ENCODE measurements at regions not wholly inside any gene's neighbourhood (a gene's known extent, or its start where the extent isn't known, plus 50 kb on each side); places are given as distances from the start of the nearest gene placed in this dataset.
A peak's percentile ranks its signal among the peaks of the same experiment; 100 is the strongest.

DNA sequence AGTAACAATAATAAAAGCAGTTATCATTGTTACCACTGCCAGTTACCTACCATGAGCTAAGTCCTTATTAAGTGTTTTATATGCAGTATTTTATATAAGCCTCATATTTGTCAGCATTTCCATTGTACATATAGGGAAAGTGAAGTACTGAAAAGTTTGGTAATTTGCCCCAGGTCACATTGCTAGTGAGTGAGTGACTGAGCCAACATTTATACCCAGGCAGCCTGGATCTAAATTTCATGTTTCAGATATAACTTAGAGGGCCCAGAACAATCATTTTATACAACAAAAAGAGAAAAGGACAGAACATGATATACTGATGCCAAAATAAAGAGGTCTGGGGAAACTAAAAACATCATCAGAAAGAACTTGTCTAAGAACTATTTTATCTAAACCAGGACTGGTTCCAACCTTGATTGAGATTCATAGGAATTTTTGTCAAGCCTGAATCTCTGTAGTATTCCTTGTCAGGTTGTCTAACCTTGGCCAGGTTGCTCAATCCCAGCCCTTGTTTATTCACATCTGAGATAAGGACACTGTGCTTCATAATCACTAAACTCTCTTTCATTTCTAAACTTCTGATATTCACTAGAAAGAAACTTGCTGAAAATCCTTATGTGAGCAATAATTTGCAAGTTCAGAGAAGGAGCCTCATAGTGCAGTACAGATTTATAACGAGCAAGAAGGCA is 308.2 kb downstream of the IPMK start:
- ChIA-PET CTCF (ENCODE audit: low intra/inter-chr PET ratio, low total read pairs) (no interaction called here), POLR2A (no interaction called here)
- H3K79me2 ChIP-seq (ENCODE audit: insufficient read depth, low read length), result no peaks in the 10 kb centered on the region
- intact Hi-C loops (cut with micrococcal nuclease; ENCODE audit: unreplicated experiment), result no loop called here
- no peaks in the 10 kb centered on the region for H3K36me3 ChIP-seq (replicated peaks in 1 of 2; ENCODE audit: control insufficient read depth in 1 of 2, insufficient read depth in 2 of 2, low read length in 2 of 2)
- FAIRE-seq (no peak), DNase-seq (ENCODE audit: low spot score) (no peak), ATAC-seq (no peak)
- H3K4me2 ChIP-seq (ENCODE audit: low read depth, low read length), result no peak overlapping the region
- H3K4me3 ChIP-seq (replicated peaks in 1 of 3; ENCODE audit: insufficient read depth in 1 of 3, low read depth in 2 of 3, low read length in 3 of 3), result no peak overlapping the region
- 0% methylated on average over 1 of the region's 1 CpG for WGBS (ENCODE audit: low lambda C conversion rate)
- no peaks in the 10 kb centered on the region for H4K20me1 ChIP-seq (ENCODE audit: insufficient read depth, low read length)
- H3K9ac ChIP-seq (ENCODE audit: insufficient read depth, low read depth, low read length), result no peak overlapping the region
- no peaks in the 10 kb centered on the region for H3K4me1 ChIP-seq (ENCODE audit: insufficient read depth, low read length)
- no peaks in the 10 kb centered on the region for H3K9me3 ChIP-seq (ENCODE audit: low read length)
- TF ChIP-seq, protein P1, sequence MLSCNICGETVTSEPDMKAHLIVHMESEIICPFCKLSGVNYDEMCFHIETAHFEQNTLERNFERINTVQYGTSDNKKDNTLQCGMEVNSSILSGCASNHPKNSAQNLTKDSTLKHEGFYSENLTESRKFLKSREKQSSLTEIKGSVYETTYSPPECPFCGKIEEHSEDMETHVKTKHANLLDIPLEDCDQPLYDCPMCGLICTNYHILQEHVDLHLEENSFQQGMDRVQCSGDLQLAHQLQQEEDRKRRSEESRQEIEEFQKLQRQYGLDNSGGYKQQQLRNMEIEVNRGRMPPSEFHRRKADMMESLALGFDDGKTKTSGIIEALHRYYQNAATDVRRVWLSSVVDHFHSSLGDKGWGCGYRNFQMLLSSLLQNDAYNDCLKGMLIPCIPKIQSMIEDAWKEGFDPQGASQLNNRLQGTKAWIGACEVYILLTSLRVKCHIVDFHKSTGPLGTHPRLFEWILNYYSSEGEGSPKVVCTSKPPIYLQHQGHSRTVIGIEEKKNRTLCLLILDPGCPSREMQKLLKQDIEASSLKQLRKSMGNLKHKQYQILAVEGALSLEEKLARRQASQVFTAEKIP (CRISPR knock-in tag; IDR thresholded peaks at IDR 0.05; ENCODE audit: borderline replicate concordance), result no peak
- TF ChIP-seq U2AF1 (optimal IDR thresholded peaks at IDR 0.05; ENCODE audit: low read depth, low read length), result no peak
- TF ChIP-seq, protein P2, sequence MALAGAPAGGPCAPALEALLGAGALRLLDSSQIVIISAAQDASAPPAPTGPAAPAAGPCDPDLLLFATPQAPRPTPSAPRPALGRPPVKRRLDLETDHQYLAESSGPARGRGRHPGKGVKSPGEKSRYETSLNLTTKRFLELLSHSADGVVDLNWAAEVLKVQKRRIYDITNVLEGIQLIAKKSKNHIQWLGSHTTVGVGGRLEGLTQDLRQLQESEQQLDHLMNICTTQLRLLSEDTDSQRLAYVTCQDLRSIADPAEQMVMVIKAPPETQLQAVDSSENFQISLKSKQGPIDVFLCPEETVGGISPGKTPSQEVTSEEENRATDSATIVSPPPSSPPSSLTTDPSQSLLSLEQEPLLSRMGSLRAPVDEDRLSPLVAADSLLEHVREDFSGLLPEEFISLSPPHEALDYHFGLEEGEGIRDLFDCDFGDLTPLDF (CRISPR knock-in tag; IDR thresholded peaks at IDR 0.05), result no peak
- TF ChIP-seq ZSCAN25 (CRISPR knock-in tag; IDR thresholded peaks at IDR 0.05), result no peak
- TF ChIP-seq SSRP1 (CRISPR knock-in tag; IDR thresholded peaks at IDR 0.05), result no peak
- TF ChIP-seq FOXA1 (IDR thresholded peaks at IDR 0.05), result no peak
- 0 out of 2 replicates have a peak, but pooled peaks have one; percentile 6 for TF ChIP-seq FOXA1 (CRISPR knock-in tag; IDR thresholded peaks at IDR 0.05)
- TF ChIP-seq DR1 (CRISPR knock-in tag; IDR thresholded peaks at IDR 0.05), result no peak
- TF ChIP-seq, protein P3, sequence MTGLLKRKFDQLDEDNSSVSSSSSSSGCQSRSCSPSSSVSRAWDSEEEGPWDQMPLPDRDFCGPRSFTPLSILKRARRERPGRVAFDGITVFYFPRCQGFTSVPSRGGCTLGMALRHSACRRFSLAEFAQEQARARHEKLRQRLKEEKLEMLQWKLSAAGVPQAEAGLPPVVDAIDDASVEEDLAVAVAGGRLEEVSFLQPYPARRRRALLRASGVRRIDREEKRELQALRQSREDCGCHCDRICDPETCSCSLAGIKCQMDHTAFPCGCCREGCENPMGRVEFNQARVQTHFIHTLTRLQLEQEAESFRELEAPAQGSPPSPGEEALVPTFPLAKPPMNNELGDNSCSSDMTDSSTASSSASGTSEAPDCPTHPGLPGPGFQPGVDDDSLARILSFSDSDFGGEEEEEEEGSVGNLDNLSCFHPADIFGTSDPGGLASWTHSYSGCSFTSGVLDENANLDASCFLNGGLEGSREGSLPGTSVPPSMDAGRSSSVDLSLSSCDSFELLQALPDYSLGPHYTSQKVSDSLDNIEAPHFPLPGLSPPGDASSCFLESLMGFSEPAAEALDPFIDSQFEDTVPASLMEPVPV (CRISPR knock-in tag; IDR thresholded peaks at IDR 0.05), result no peak
- TF ChIP-seq, protein P4, sequence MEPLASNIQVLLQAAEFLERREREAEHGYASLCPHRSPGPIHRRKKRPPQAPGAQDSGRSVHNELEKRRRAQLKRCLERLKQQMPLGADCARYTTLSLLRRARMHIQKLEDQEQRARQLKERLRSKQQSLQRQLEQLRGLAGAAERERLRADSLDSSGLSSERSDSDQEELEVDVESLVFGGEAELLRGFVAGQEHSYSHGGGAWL (CRISPR knock-in tag; IDR thresholded peaks at IDR 0.05), result no peak
- TF ChIP-seq ZNF605 (CRISPR knock-in tag; IDR thresholded peaks at IDR 0.05), result no peak
- no peak for TF ChIP-seq RXRA (CRISPR knock-in tag; IDR thresholded peaks at IDR 0.05)
- TF ChIP-seq, protein P5, sequence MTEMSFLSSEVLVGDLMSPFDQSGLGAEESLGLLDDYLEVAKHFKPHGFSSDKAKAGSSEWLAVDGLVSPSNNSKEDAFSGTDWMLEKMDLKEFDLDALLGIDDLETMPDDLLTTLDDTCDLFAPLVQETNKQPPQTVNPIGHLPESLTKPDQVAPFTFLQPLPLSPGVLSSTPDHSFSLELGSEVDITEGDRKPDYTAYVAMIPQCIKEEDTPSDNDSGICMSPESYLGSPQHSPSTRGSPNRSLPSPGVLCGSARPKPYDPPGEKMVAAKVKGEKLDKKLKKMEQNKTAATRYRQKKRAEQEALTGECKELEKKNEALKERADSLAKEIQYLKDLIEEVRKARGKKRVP (CRISPR knock-in tag; IDR thresholded peaks at IDR 0.05), result no peak
- TF ChIP-seq CEBPB (IDR thresholded peaks at IDR 0.05; ENCODE audit: borderline replicate concordance, low read depth, low read length), result peak; percentile 41; the same call in 1 of the 2 replicates
- no peak for TF ChIP-seq AGO2 (optimal IDR thresholded peaks at IDR 0.05; ENCODE audit: low read depth, low read length)
- no peak for TF ChIP-seq FUBP1 (CRISPR knock-in tag; IDR thresholded peaks at IDR 0.05; ENCODE audit: borderline replicate concordance)
- in situ Hi-C loops (cut with HindIII; ENCODE audit: extremely low pct_ligation_motif_present, low pct_unique_long_range_greater_than_20kb), result no loop called here
- no peak overlapping the region for H2AFZ ChIP-seq (ENCODE audit: low read length)
- BruUV-seq (replicated peaks), result no TSS peak
- no peak overlapping the region for H3K27ac ChIP-seq (ENCODE audit: extremely low read length, insufficient read depth, low read length)
- peaks cover 0 to 1% of the 10 kb centered on the region in 2 experiments; a peak in 1 of 5 replicates for H3K27me3 ChIP-seq (ENCODE audit: control insufficient read depth in 1 of 2, insufficient read depth in 2 of 2, low read length in 2 of 2)

Data from HepG2 (cell line).